ENCODE measurements at regions not wholly inside any gene's neighbourhood (a gene's known extent, or its start where the extent isn't known, plus 50 kb on each side); places are given as distances from the start of the nearest gene placed in this dataset.

DNA sequence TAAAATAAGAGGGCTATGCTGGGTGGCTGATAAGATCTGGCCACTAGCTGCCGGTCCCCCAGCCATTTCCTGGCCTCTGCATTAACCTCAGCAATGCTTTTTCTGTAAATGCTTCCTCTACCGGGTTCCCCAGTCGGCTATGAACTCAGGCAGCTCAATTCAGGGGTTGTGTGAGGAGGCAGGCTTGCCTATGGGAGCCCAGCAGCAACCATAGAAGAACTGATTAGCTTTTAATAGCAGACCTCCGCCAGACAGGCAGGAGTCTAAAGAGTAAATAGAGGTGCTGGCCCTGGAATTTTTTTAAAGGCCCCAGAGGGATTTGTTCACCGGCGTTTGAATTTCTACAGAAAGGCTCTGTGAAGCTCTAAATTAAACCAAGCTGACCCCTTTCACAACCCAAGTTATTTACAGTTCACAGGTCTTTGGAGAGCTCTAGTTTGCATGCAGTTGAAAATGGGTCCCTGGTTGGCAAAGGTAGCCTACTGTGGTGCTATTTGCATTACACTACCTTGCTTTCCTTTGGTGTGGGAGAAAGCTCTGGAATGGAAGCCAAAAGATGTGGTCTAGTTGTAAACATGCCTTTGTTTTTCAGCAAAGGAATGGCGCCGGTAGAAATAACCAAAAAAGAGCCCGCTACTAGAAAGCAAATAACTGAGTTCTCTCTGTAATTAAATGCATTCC, 289.7 kb upstream of the SEMA6A start:
- Histone ChIP-seq H3K4me3 (IDR thresholded peaks at IDR 0.05; ENCODE audit: insufficient read depth, low read depth, low read length) (no peak overlapping the region), H3K79me2 (ENCODE audit: insufficient read depth, low read depth) (no peaks in the 10 kb centered on the region), H3K27ac (no peak overlapping the region), H3K36me3 (ENCODE audit: insufficient read depth) (no peaks in the 10 kb centered on the region), H3K27me3 (ENCODE audit: insufficient read depth, low read depth) (no peaks in the 10 kb centered on the region), H3K4me1 (ENCODE audit: low read depth, poor library complexity, severe bottlenecking) (no peaks in the 10 kb centered on the region), H4K20me1 (ENCODE audit: insufficient read depth) (no peaks in the 10 kb centered on the region), H3K9ac (no peak overlapping the region), H3K4me2 (no peak overlapping the region), H2AFZ (ENCODE audit: low read depth) (no peak overlapping the region)
- TF ChIP-seq, protein P1, sequence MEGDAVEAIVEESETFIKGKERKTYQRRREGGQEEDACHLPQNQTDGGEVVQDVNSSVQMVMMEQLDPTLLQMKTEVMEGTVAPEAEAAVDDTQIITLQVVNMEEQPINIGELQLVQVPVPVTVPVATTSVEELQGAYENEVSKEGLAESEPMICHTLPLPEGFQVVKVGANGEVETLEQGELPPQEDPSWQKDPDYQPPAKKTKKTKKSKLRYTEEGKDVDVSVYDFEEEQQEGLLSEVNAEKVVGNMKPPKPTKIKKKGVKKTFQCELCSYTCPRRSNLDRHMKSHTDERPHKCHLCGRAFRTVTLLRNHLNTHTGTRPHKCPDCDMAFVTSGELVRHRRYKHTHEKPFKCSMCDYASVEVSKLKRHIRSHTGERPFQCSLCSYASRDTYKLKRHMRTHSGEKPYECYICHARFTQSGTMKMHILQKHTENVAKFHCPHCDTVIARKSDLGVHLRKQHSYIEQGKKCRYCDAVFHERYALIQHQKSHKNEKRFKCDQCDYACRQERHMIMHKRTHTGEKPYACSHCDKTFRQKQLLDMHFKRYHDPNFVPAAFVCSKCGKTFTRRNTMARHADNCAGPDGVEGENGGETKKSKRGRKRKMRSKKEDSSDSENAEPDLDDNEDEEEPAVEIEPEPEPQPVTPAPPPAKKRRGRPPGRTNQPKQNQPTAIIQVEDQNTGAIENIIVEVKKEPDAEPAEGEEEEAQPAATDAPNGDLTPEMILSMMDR (conservative IDR thresholded peaks at IDR 0.05; ENCODE audit: low read depth, low read length): no peak

- Histone ChIP-seq H3K9ac (no peak overlapping the region), H3K4me3 (IDR thresholded peaks at IDR 0.05; ENCODE audit: insufficient read depth, low read depth, low read length) (no peak overlapping the region), H3K4me2 (no peak overlapping the region), H2AFZ (ENCODE audit: low read depth) (no peak overlapping the region), H3K4me1 (ENCODE audit: low read depth, poor library complexity, severe bottlenecking) (no peaks in the 10 kb centered on the region), H3K79me2 (ENCODE audit: insufficient read depth, low read depth) (no peaks in the 10 kb centered on the region), H4K20me1 (ENCODE audit: insufficient read depth) (no peaks in the 10 kb centered on the region), H3K27me3 (ENCODE audit: insufficient read depth, low read depth) (no peaks in the 10 kb centered on the region), H3K36me3 (ENCODE audit: insufficient read depth) (no peaks in the 10 kb centered on the region), H3K27ac (no peak overlapping the region)
- TF ChIP-seq, protein P1 (conservative IDR thresholded peaks at IDR 0.05; ENCODE audit: low read depth, low read length): no peak
These were observed 288.2 kb upstream of the SEMA6A start for GRCh38 chr5:116862632-116863455.

DNA sequence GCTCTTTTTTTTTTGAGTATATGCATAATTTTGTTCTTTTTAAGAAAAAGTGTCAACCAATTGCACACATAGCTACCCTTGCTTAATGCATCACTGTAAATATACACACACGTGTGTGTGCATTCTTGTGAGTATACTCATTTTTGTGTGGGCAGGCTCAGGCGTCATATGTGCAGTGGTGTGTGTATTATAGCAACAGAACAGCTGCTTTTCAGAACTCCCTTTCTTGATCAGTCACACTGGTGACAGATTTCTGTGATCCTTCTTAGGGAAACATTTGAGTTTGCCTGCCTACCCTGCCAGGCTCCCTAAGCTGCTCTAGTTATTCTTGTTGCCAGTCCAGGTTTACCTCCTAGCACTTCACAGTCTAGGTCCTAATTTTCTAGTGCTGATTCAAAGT, 287.0 kb upstream of the SEMA6A start:
- Histone ChIP-seq H3K27me3 (ENCODE audit: insufficient read depth, low read depth) (no peaks in the 10 kb centered on the region), H3K9ac (no peak overlapping the region), H2AFZ (ENCODE audit: low read depth) (no peak overlapping the region), H3K36me3 (ENCODE audit: insufficient read depth) (no peaks in the 10 kb centered on the region), H3K27ac (no peak overlapping the region), H3K4me1 (ENCODE audit: low read depth, poor library complexity, severe bottlenecking) (no peaks in the 10 kb centered on the region), H3K4me3 (IDR thresholded peaks at IDR 0.05; ENCODE audit: insufficient read depth, low read depth, low read length) (no peak overlapping the region), H3K4me2 (no peak overlapping the region), H3K79me2 (ENCODE audit: insufficient read depth, low read depth) (no peaks in the 10 kb centered on the region), H4K20me1 (ENCODE audit: insufficient read depth) (no peaks in the 10 kb centered on the region)
- TF ChIP-seq, protein P1 (conservative IDR thresholded peaks at IDR 0.05; ENCODE audit: low read depth, low read length): no peak

- H3K27me3 ChIP-seq (ENCODE audit: insufficient read depth, low read depth): no peaks in the 10 kb centered on the region
- no peak overlapping the region for H3K4me2 ChIP-seq
- H3K4me3 ChIP-seq (IDR thresholded peaks at IDR 0.05; ENCODE audit: insufficient read depth, low read depth, low read length): no peak overlapping the region
- TF ChIP-seq, protein P1 (conservative IDR thresholded peaks at IDR 0.05; ENCODE audit: low read depth, low read length): no peak
- H3K4me1 ChIP-seq (ENCODE audit: low read depth, poor library complexity, severe bottlenecking): no peaks in the 10 kb centered on the region
- H3K79me2 ChIP-seq (ENCODE audit: insufficient read depth, low read depth): no peaks in the 10 kb centered on the region
- H4K20me1 ChIP-seq (ENCODE audit: insufficient read depth): no peaks in the 10 kb centered on the region
- no peak overlapping the region for H3K9ac ChIP-seq
- H3K36me3 ChIP-seq (ENCODE audit: insufficient read depth): no peaks in the 10 kb centered on the region
- no peak overlapping the region for H3K27ac ChIP-seq
- H2AFZ ChIP-seq (ENCODE audit: low read depth): no peak overlapping the region
These were observed 286.5 kb upstream of the SEMA6A start for GRCh38 chr5:116861097-116861496.

Measured in KMS-11 (cell line).